IMR-90 (cell line): ENCODE measurements at regions not wholly inside any gene's neighbourhood (a gene's known extent, or its start where the extent isn't known, plus 50 kb on each side); places are given as distances from the start of the nearest gene placed in this dataset.

ENCODE experiments used
- ATAC-seq: fragments of 200-7000 bp; cut with Tn5 transposase; 2 replicates; pipeline ENCODE4 v1.9.1; 2020; ENCODE audit warnings: low read depth, mild to moderate bottlenecking, moderate library complexity
- BruUV-seq: library from RNA; stranded (reverse); fragments of 400-500 nt; replicated peaks from 2 replicates; lab custom pipeline; 2021; lab: Mats Ljungman, UMichigan
- CTCF ChIA-PET: fragments of 300-600 bp; formaldehyde crosslinking; extraction: SDS; loops from one replicate; lab custom pipeline; 2021; ENCODE audit warnings: antibody characterized with exemption; lab: Yijun Ruan, JAX
- POLR2A ChIA-PET: fragments of 300-600 bp; sonication (Branson Sonifier 250); formaldehyde crosslinking; loops from one replicate; lab custom pipeline; 2022; ENCODE audit warnings: antibody characterized with exemption; ENCODE audit not compliant: unreplicated experiment; lab: Charles Lee
- DNase-seq: peaks from one replicate; pipeline ENCODE4 v3.0.0; 2013
- H2AFZ ChIP-seq: replicated peaks from 2 replicates; pipeline ENCODE3; 2013; ENCODE audit warnings: low read length, mild to moderate bottlenecking; ENCODE audit not compliant: poor library complexity
- H2AK5ac ChIP-seq: 2 replicates; pipeline ENCODE4 v1.6.1; 2013; ENCODE audit warnings: low read depth, low read length, inconsistent platforms
- H2AK9ac ChIP-seq: replicated peaks from 2 replicates; pipeline ENCODE3; 2013; ENCODE audit warnings: mild to moderate bottlenecking, low read depth, low read length, moderate library complexity; ENCODE audit not compliant: poor library complexity
- H2BK120ac ChIP-seq: 2 replicates; pipeline ENCODE4 v1.6.1; 2013; ENCODE audit warnings: low read depth, low read length, inconsistent platforms
- H2BK15ac ChIP-seq: 3 replicates; pipeline ENCODE4 v1.6.1; 2013; ENCODE audit warnings: low read depth, low read length, inconsistent platforms
- H2BK20ac ChIP-seq: 2 replicates; pipeline ENCODE4 v1.6.1; 2013; ENCODE audit warnings: low read depth, mild to moderate bottlenecking, inconsistent platforms, low read length, moderate library complexity
- H2BK5ac ChIP-seq: 2 replicates; pipeline ENCODE4 v1.6.1; 2013; ENCODE audit warnings: mild to moderate bottlenecking, low read depth, low read length, inconsistent platforms; ENCODE audit not compliant: poor library complexity, severe bottlenecking
- H3K14ac ChIP-seq: replicated peaks from 2 replicates; pipeline ENCODE4 v1.6.1; 2013; ENCODE audit warnings: low read depth, low read length, inconsistent platforms
- H3K18ac ChIP-seq: 2 replicates; pipeline ENCODE4 v1.6.1; 2013; ENCODE audit warnings: low read depth, low read length, control low read depth
- H3K23ac ChIP-seq: 2 replicates; pipeline ENCODE4 v1.6.1; 2013; ENCODE audit warnings: low read depth, low read length, inconsistent platforms
- H3K27ac ChIP-seq: 2 replicates; pipeline ENCODE4 v1.5.1; 2013; ENCODE audit warnings: mild to moderate bottlenecking, control low read depth, low read length; ENCODE audit not compliant: insufficient read depth
- H3K27me3 ChIP-seq: 2 replicates; pipeline ENCODE4 v1.6.1; 2013; ENCODE audit warnings: low read length; ENCODE audit not compliant: control insufficient read depth, insufficient read depth
- H3K36me3 ChIP-seq: 2 replicates; pipeline ENCODE4 v1.6.1; 2013; ENCODE audit warnings: low read length, mixed read lengths; ENCODE audit not compliant: control insufficient read depth, insufficient read depth
- H3K4ac ChIP-seq: 2 replicates; pipeline ENCODE4 v1.6.1; 2013; ENCODE audit warnings: low read depth, low read length, inconsistent platforms
- H3K4me1 ChIP-seq: 2 replicates; pipeline ENCODE4 v1.6.1; 2013; ENCODE audit warnings: low read length, mixed read lengths; ENCODE audit not compliant: control insufficient read depth, insufficient read depth
- H3K4me2 ChIP-seq: 2 replicates; pipeline ENCODE4 v1.6.1; 2013; ENCODE audit warnings: low read depth, mild to moderate bottlenecking, control low read depth, low read length, moderate library complexity
- H3K4me3 ChIP-seq: 2 replicates; pipeline ENCODE4 v1.5.1; 2013; ENCODE audit warnings: low read depth, mild to moderate bottlenecking, control low read depth, low read length, moderate library complexity; ENCODE audit not compliant: insufficient read depth
- H3K56ac ChIP-seq: 2 replicates; pipeline ENCODE4 v1.6.1; 2013; ENCODE audit warnings: low read length, inconsistent platforms; ENCODE audit not compliant: insufficient read depth; ENCODE audit errors: extremely low read depth
- H3K79me1 ChIP-seq, 2 experiments: 2 replicates each; pipeline ENCODE4 v1.6.1; 2013; ENCODE audit warnings: low read length in 2 of 2, inconsistent platforms in 1 of 2, low read depth in 1 of 2
- H3K9ac ChIP-seq: 2 replicates; pipeline ENCODE4 v1.6.1; 2013; ENCODE audit warnings: low read depth, low read length, control low read depth
- H3K9me1 ChIP-seq: 2 replicates; pipeline ENCODE4 v1.6.1; 2013; ENCODE audit warnings: low read length, inconsistent platforms; ENCODE audit not compliant: insufficient read depth
- H3K9me3 ChIP-seq: 2 replicates; pipeline ENCODE4 v1.6.1; 2013; ENCODE audit warnings: low read length; ENCODE audit not compliant: control insufficient read depth, insufficient read depth
- H4K20me1 ChIP-seq: 2 replicates; pipeline ENCODE4 v1.6.1; 2013; ENCODE audit warnings: low read length, inconsistent platforms; ENCODE audit not compliant: insufficient read depth
- H4K5ac ChIP-seq: 2 replicates; pipeline ENCODE4 v1.6.1; 2013; ENCODE audit warnings: mild to moderate bottlenecking, low read depth, low read length, control low read depth
- H4K8ac ChIP-seq, 2 experiments: 2 replicates each; pipeline ENCODE4 v1.6.1; 2013; ENCODE audit warnings: low read depth in 2 of 2, low read length in 2 of 2, control low read depth in 1 of 2, inconsistent platforms in 1 of 2
- H4K91ac ChIP-seq: 2 replicates; pipeline ENCODE4 v1.6.1; 2013; ENCODE audit warnings: low read depth, low read length, inconsistent platforms; ENCODE audit not compliant: insufficient read depth
- BHLHE40 ChIP-seq: fragments of 150-350 bp; IDR thresholded peaks from 2 replicates; pipeline ENCODE4 v1.6.1; 2016; ENCODE audit warnings: mild to moderate bottlenecking, low read depth, low read length
- CEBPB ChIP-seq: IDR thresholded peaks from 2 replicates; pipeline ENCODE4 v1.6.1; 2012; ENCODE audit warnings: low read depth, low read length, improper control_type of control experiment
- CHD1 ChIP-seq: IDR thresholded peaks from 2 replicates; pipeline ENCODE4 v1.6.1; 2012; ENCODE audit warnings: low read depth, low read length, improper control_type of control experiment
- CTCF ChIP-seq: conservative IDR thresholded peaks from 2 replicates; pipeline ENCODE4 v1.5.1; 2012; ENCODE audit warnings: mild to moderate bottlenecking, low read depth, low read length, improper control_type of control experiment
- ELK1 ChIP-seq: fragments of 150-350 bp; IDR thresholded peaks from 2 replicates; pipeline ENCODE4 v1.6.1; 2016; ENCODE audit warnings: low read depth, mild to moderate bottlenecking, low read length, moderate library complexity, borderline replicate concordance
- FOS ChIP-seq: fragments of 150-350 bp; IDR thresholded peaks from 2 replicates; pipeline ENCODE4 v1.6.1; 2016; ENCODE audit warnings: low read depth, low read length
- MAFK ChIP-seq: IDR thresholded peaks from 2 replicates; pipeline ENCODE4 v1.6.1; 2012; ENCODE audit warnings: low read depth, low read length, improper control_type of control experiment
- MAZ ChIP-seq: IDR thresholded peaks from 2 replicates; pipeline ENCODE4 v1.6.1; 2012; ENCODE audit warnings: low read depth, mild to moderate bottlenecking, low read length, improper control_type of control experiment, moderate library complexity, borderline replicate concordance
- MXI1 ChIP-seq: IDR thresholded peaks from 2 replicates; pipeline ENCODE4 v1.6.1; 2012; ENCODE audit warnings: low read depth, mild to moderate bottlenecking, low read length, moderate library complexity, borderline replicate concordance
- NFE2L2 ChIP-seq: fragments of 150-350 bp; IDR thresholded peaks from 2 replicates; pipeline ENCODE4 v1.6.1; 2016; ENCODE audit warnings: low read depth, mild to moderate bottlenecking, low read length
- POLR2A ChIP-seq: IDR thresholded peaks from 2 replicates; pipeline ENCODE4 v1.6.1; 2012; ENCODE audit warnings: mild to moderate bottlenecking, low read depth, low read length
- RAD21 ChIP-seq: IDR thresholded peaks from 2 replicates; pipeline ENCODE4 v1.6.1; 2012; ENCODE audit warnings: low read length, improper control_type of control experiment
- RCOR1 ChIP-seq: IDR thresholded peaks from 2 replicates; pipeline ENCODE4 v1.6.1; 2012; ENCODE audit warnings: mild to moderate bottlenecking, low read length, improper control_type of control experiment; ENCODE audit not compliant: insufficient replicate concordance
- RFX5 ChIP-seq: IDR thresholded peaks from 2 replicates; pipeline ENCODE4 v1.8.0; 2012; ENCODE audit warnings: low read depth, mild to moderate bottlenecking, low read length, moderate library complexity
- SMC3 ChIP-seq: fragments of 150-350 bp; IDR thresholded peaks from 2 replicates; pipeline ENCODE4 v1.6.1; 2016; ENCODE audit warnings: low read depth, mild to moderate bottlenecking, antibody characterized with exemption, low read length, moderate library complexity
- USF2 ChIP-seq: fragments of 150-350 bp; IDR thresholded peaks from 2 replicates; pipeline ENCODE4 v1.6.1; 2017; ENCODE audit warnings: mild to moderate bottlenecking, antibody characterized with exemption, low read length, low read depth
- WGBS, 2 experiments: methylation state at CpG; one replicate each; pipeline versions ENCODE4 v1.1.5 to v1.1.7; 2013; ENCODE audit warnings: missing lambda C conversion rate in 2 of 2; ENCODE audit not compliant: insufficient read length in 1 of 2; ENCODE audit errors: extremely low coverage in 2 of 2; 5-methylcytosine and 5-hydroxymethylcytosine counted together
- dilution Hi-C: fragments of 300-500 bp; cut with HindIII; formaldehyde crosslinking; loops from one replicate; pipeline ENCODE4 v1.14.3; 2018; ENCODE audit warnings: low sequenced_read_pairs; ENCODE audit not compliant: unreplicated experiment
- in situ Hi-C: fragments of 300-500 bp; cut with MboI; formaldehyde crosslinking; loops from 3 replicates; pipeline ENCODE4 v1.14.3; 2019; ENCODE audit warnings: low sequenced_read_pairs, inconsistent platforms, mixed read lengths
- intact Hi-C: fragments of 100-400 bp; cut with micrococcal nuclease; formaldehyde crosslinking; loops from 2 replicates; pipeline ENCODE4 v1.10.0; 2022

GRCh38 chr6:46079061-46079460, 50.7 kb upstream of the ENPP4 start:
- dilution Hi-C loops: no loop called here
- Histone ChIP-seq H2AK9ac (no peak overlapping the region), H3K23ac (no peak overlapping the region), H3K27me3 (no peaks in the 10 kb centered on the region), H2BK20ac (no peak overlapping the region), H3K4ac (no peak overlapping the region), H3K9me3 (no peaks in the 10 kb centered on the region), H3K4me3 (no peak overlapping the region), H3K14ac (no peak overlapping the region), H3K18ac (no peak overlapping the region), H3K9ac (no peak overlapping the region), H2BK120ac (no peak overlapping the region), H3K27ac (no peak overlapping the region), H4K8ac (no peak overlapping the region), H4K20me1 (no peaks in the 10 kb centered on the region), H4K91ac (no peak overlapping the region), H3K56ac (no peak overlapping the region), H2AK5ac (no peak overlapping the region), H3K79me1 (no peaks in the 10 kb centered on the region), H3K4me1 (no peaks in the 10 kb centered on the region), H2AFZ (no peak overlapping the region), H2BK15ac (no peak overlapping the region), H3K36me3 (no peaks in the 10 kb centered on the region), H4K5ac (no peak overlapping the region), H3K9me1 (no peaks in the 10 kb centered on the region), H2BK5ac (no peak overlapping the region), H3K4me2 (no peak overlapping the region)
- in situ Hi-C loops: no loop called here
- ATAC-seq (no peak), DNase-seq (no peak)
- ChIA-PET CTCF (interaction anchor here (0.6 to 2.1 kb wide), 2 partner anchors 12 to 14 kb away, joined by 6 to 12 read pairs; no protein-coding TSS in a partner anchor), POLR2A (no interaction called here)
- intact Hi-C loops: no loop called here
- no CpG with 5 or more reads among the region's 2 CpGs for WGBS, 2 experiments
- BruUV-seq: no TSS peak
- TF ChIP-seq MXI1 (no peak), SMC3 (no peak), RCOR1 (no peak), FOS (no peak), USF2 (no peak), RAD21 (no peak), CTCF (no peak), POLR2A (no peak), MAFK (no peak), ELK1 (no peak), BHLHE40 (no peak), NFE2L2 (no peak), CEBPB (no peak), CHD1 (no peak), RFX5 (no peak), MAZ (no peak)
